T-helper 2 cell treated with Interferon-gamma antibody and Interleukin-4, amounts not matched to agents 100 ng/mL and 5 ng/mL, for 36 hours (primary cell): ENCODE measurements at regions not wholly inside any gene's neighbourhood (a gene's known extent, or its start where the extent isn't known, plus 50 kb on each side); places are given as distances from the start of the nearest gene placed in this dataset.
"Not testable (repeated sequence)": the region's sequence is repeated elsewhere in the genome, so short reads cannot be mapped to it uniquely, and the experiment has no call there.

ENCODE experiments used
- intact Hi-C: fragments of 100-400 bp; cut with micrococcal nuclease; formaldehyde crosslinking; loops from one replicate; pipeline ENCODE4 v1.15.1; 2023

- intact Hi-C loops, result no loop called here
Observed at GRCh38 chr12:131637986-131638385, 72.9 kb upstream of the SFSWAP start.

- intact Hi-C loops, result no loop called here
Observed at GRCh38 chr12:131639270-131639940, 71.5 kb upstream of the SFSWAP start.

- intact Hi-C loops, result no loop called here
Observed at GRCh38 chr12:131640525-131640924, 70.4 kb upstream of the SFSWAP start.

- intact Hi-C loops, result no loop called here
Observed at GRCh38 chr12:131641315-131641714, 69.6 kb upstream of the SFSWAP start.

GRCh38 chr12:131642101-131642540 lies 68.8 kb upstream of the SFSWAP start:
- intact Hi-C loops, result no loop called here

- intact Hi-C loops, result no loop called here
Observed at GRCh38 chr12:131642771-131643170, 68.1 kb upstream of the SFSWAP start.

- intact Hi-C loops, result no loop called here
Observed at GRCh38 chr12:131643631-131644452, 67.0 kb upstream of the SFSWAP start.

- intact Hi-C loops, result no loop called here
Observed at GRCh38 chr12:131644481-131644880, 66.4 kb upstream of the SFSWAP start.

- intact Hi-C loops, result not testable (repeated sequence)
Observed at GRCh38 chr12:131644917-131645316, 66.0 kb upstream of the SFSWAP start.

- intact Hi-C loops, result not testable (repeated sequence)
Observed at GRCh38 chr12:131645557-131645956, 65.3 kb upstream of the SFSWAP start.

GRCh38 chr12:131646444-131646843 lies 64.4 kb upstream of the SFSWAP start:
- intact Hi-C loops, result not testable (repeated sequence)

GRCh38 chr12:131647667-131648066 lies 63.2 kb upstream of the SFSWAP start:
- intact Hi-C loops, result no loop called here

- intact Hi-C loops, result not testable (repeated sequence)
Observed at GRCh38 chr12:131655469-131656174, 55.3 kb upstream of the SFSWAP start.

- intact Hi-C loops, result not testable (repeated sequence)
Observed at GRCh38 chr12:131656796-131657195, 54.1 kb upstream of the SFSWAP start.

- intact Hi-C loops, result not testable (repeated sequence)
Observed at GRCh38 chr12:131658605-131659004, 52.3 kb upstream of the SFSWAP start.

- intact Hi-C loops, result not testable (repeated sequence)
Observed at GRCh38 chr12:131659484-131659883, 51.4 kb upstream of the SFSWAP start.

GRCh38 chr12:131659976-131660375 lies 50.9 kb upstream of the SFSWAP start:
- intact Hi-C loops, result not testable (repeated sequence)

GRCh38 chr12:131660401-131660800 lies 50.5 kb upstream of the SFSWAP start:
- intact Hi-C loops, result not testable (repeated sequence)
